H1 (cell line): ENCODE measurements at regions not wholly inside any gene's neighbourhood (a gene's known extent, or its start where the extent isn't known, plus 50 kb on each side); places are given as distances from the start of the nearest gene placed in this dataset.

Experiments
- CTBP2 ChIP-seq: IDR thresholded peaks from 2 replicates; pipeline ENCODE4 v1.7.0; 2011; ENCODE audit warnings: borderline replicate concordance, mild to moderate bottlenecking, moderate library complexity, mixed read lengths, low read length; ENCODE audit not compliant: insufficient read depth, insufficient read length
- TF ChIP-seq, protein P1 (sequence below): IDR thresholded peaks from 2 replicates; pipeline ENCODE4 v1.6.1; 2012; ENCODE audit warnings: low read length, inconsistent platforms

DNA sequence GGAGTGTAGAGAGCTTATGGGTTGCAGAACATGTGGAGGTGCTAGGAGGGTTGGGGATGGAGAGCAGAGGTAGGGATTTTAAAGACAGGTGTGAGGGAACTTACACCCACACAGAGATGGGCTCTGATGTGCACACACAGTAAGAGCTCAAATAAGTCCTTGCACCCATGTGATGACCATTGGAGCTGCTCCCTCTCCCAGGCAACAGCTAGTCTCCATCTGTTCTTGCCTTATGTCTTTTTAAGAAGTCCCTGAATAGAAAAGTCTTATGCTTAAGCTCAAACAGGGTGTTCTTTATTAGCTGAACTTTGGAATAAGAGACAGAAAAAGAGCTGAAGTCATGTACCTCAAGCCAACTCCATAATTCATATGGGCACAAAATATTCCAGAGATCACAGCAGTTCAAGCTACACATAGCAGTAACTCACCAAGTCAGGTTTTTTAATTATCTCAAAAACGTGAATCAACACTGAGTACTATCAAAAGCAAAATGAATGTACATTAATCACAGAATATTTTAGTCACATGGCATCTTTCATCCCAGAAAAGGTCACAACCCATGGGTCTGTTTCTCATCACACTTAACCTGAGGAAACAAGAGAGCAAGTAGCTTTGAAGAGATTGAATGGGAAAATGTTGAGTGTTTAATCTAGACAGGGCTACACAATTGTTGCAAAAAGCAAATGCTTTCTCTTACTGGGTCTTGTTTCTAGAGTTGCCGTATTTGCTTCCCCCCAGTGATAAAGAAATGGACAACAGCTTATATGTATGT lies 1513.6 kb upstream of the SEL1L start (continued):
- TF ChIP-seq CTBP2, result no peak
- TF ChIP-seq, protein P1, sequence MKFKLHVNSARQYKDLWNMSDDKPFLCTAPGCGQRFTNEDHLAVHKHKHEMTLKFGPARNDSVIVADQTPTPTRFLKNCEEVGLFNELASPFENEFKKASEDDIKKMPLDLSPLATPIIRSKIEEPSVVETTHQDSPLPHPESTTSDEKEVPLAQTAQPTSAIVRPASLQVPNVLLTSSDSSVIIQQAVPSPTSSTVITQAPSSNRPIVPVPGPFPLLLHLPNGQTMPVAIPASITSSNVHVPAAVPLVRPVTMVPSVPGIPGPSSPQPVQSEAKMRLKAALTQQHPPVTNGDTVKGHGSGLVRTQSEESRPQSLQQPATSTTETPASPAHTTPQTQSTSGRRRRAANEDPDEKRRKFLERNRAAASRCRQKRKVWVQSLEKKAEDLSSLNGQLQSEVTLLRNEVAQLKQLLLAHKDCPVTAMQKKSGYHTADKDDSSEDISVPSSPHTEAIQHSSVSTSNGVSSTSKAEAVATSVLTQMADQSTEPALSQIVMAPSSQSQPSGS, result no peak
